ENCODE measurements at regions not wholly inside any gene's neighbourhood (a gene's known extent, or its start where the extent isn't known, plus 50 kb on each side); places are given as distances from the start of the nearest gene placed in this dataset.

GRCh38 chr5:109247986-109248385 lies 161.8 kb downstream of the PJA2 start:
- no peak overlapping the region for H3K4me3 ChIP-seq (replicated peaks; ENCODE audit: low read depth, low read length)
- DNase-seq (ENCODE audit: low read depth), result no peak
- no peak for TF ChIP-seq CTCF (IDR thresholded peaks at IDR 0.05; ENCODE audit: low read length, missing control alignments)

GRCh38 chr5:109246841-109247592 lies 162.8 kb downstream of the PJA2 start:
- H3K4me3 ChIP-seq (replicated peaks; ENCODE audit: low read depth, low read length), result no peak overlapping the region
- TF ChIP-seq CTCF (IDR thresholded peaks at IDR 0.05; ENCODE audit: low read length, missing control alignments), result no peak
- DNase-seq (ENCODE audit: low read depth), result no peak

Measured in fibroblast of pulmonary artery (primary cell).